Rectal smooth muscle tissue (tissue), 1 donor: ENCODE measurements at regions not wholly inside any gene's neighbourhood (a gene's known extent, or its start where the extent isn't known, plus 50 kb on each side); places are given as distances from the start of the nearest gene placed in this dataset.
"Not testable (repeated sequence)": the region's sequence is repeated elsewhere in the genome, so short reads cannot be mapped to it uniquely, and the experiment has no call there.

Experiments used
- H3K27ac ChIP-seq: one replicate; pipeline ENCODE4 v1.7.0; 2013; ENCODE audit warnings: low read depth, low read length, inconsistent platforms
- H3K27me3 ChIP-seq: one replicate; pipeline ENCODE4 v1.7.0; 2013; ENCODE audit warnings: low read length; ENCODE audit not compliant: control insufficient read depth, insufficient read depth
- H3K36me3 ChIP-seq: one replicate; pipeline ENCODE4 v1.7.0; 2013; ENCODE audit warnings: low read length; ENCODE audit not compliant: control insufficient read depth, insufficient read depth
- H3K4me1 ChIP-seq: one replicate; pipeline ENCODE4 v1.7.0; 2013; ENCODE audit warnings: low read length; ENCODE audit not compliant: control insufficient read depth, insufficient read depth
- H3K4me3 ChIP-seq: one replicate; pipeline ENCODE4 v1.7.0; 2013; ENCODE audit warnings: low read length
- H3K9ac ChIP-seq: one replicate; pipeline ENCODE4 v1.7.0; 2013; ENCODE audit warnings: low read length

GRCh38 chr4:128452415-128452814 lies 164.8 kb upstream of the PGRMC2 start:
- Histone ChIP-seq H3K36me3 (no peaks in the 10 kb centered on the region), H3K4me3 (no peak overlapping the region)

GRCh38 chr4:128451270-128451905 lies 163.8 kb upstream of the PGRMC2 start:
- Histone ChIP-seq H3K9ac (no peak overlapping the region), H3K27ac (no peak overlapping the region), H3K27me3 (no peaks in the 10 kb centered on the region), H3K36me3 (no peaks in the 10 kb centered on the region), H3K4me1 (peaks cover 7% of the 10 kb centered on the region), H3K4me3 (no peak overlapping the region)

More at GRCh38 chr4:128452415-128452814, 164.8 kb upstream of the PGRMC2 start:
- H3K4me1 ChIP-seq = peaks cover 7% of the 10 kb centered on the region
- H3K27me3 ChIP-seq = no peaks in the 10 kb centered on the region
- H3K27ac ChIP-seq = no peak overlapping the region
- H3K9ac ChIP-seq = no peak overlapping the region

DNA sequence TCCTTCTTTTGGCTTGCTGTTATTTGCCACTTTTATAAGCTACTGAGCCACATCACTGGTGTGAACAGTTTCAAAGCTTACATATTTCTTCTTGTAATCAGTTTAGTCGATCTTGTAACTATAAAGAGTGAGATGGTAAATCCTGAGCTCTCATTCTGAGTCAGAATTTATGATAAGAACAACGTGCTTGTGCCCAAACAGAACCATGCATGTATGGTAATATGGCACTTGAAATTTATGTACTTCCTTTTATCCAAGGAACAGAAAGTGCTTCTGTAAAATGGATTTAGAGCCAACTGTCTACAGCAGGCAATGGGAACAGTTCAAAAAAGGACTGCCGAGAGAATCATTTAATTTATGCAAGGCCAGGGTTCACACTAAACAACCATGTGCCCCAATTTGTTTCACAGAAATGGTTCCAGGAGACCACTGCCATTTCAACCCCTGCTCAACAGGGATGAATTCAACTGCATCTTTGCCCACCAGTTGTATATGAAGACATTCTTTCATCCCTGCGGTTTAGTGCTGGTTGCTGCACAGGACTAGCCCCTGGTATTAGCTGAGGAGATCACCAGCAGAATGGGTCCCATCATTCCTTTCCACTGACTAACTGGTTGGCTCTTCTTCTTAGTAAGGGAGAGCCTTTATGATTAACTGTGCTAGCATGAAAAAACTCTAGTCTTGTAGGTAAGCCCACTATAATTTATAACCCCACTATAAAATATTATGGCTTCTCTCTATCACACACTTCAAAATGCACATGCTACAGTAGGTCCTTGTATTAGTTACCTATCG lies 162.9 kb upstream of the PGRMC2 start:
- H3K4me3 ChIP-seq = no peak overlapping the region
- peak overlapping the region; percentile 46 for H3K27ac ChIP-seq

GRCh38 chr4:128449251-128449650 lies 161.6 kb upstream of the PGRMC2 start:
- Histone ChIP-seq H3K9ac (no peak overlapping the region), H3K27ac (no peak overlapping the region), H3K4me1 (peaks cover 6% of the 10 kb centered on the region), H3K4me3 (no peak overlapping the region), H3K36me3 (no peaks in the 10 kb centered on the region), H3K27me3 (no peaks in the 10 kb centered on the region)

More for the DNA sequence above, 162.9 kb upstream of the PGRMC2 start:
- H3K36me3 ChIP-seq = no peaks in the 10 kb centered on the region
- no peaks in the 10 kb centered on the region for H3K27me3 ChIP-seq
- H3K4me1 ChIP-seq = peaks cover 7% of the 10 kb centered on the region
- H3K9ac ChIP-seq = no peak overlapping the region

DNA sequence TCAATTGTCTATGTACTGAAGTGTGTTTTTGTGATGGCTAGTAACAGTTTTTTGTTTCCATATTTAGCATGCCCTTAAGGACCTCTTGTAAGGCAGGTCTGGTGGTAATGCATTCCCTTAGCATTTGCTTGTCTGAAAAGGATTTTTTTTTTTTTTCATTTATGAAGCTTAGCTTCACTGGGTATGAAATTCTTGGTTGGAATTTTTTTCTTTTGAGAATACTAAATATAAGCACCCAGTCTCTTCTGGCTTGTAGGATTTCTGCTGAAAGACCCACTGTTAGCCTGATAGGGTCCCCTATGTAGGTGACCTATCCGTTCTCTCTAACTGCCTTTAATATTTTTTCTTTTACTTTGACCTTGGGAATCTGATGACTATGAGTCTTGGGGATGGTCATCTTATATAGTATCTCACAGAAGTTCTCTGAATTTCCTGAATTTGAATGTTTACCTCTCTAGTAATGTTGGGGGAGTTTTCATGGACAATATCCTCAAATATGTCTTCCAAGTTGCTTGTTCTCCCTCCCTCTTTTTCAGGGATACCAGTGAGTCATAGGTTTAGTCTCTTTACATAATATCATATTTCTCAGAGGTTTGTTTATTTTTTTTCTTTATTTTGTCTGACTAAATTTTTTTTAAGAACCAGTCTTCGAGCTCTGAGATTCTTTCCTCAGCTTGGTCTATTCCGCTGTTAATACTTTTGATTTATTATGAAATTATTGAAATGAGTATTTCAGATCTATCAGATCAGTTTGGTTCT lies 157.1 kb upstream of the PGRMC2 start:
- H3K27ac ChIP-seq = no peak overlapping the region
- no peak overlapping the region for H3K4me3 ChIP-seq
- H3K36me3 ChIP-seq = no peaks in the 10 kb centered on the region

GRCh38 chr4:128440923-128441322 lies 153.3 kb upstream of the PGRMC2 start:
- no peak overlapping the region for H3K4me3 ChIP-seq
- H3K36me3 ChIP-seq = no peaks in the 10 kb centered on the region
- no peaks in the 10 kb centered on the region for H3K4me1 ChIP-seq
- H3K27me3 ChIP-seq = no peaks in the 10 kb centered on the region
- no peak overlapping the region for H3K27ac ChIP-seq
- H3K9ac ChIP-seq = no peak overlapping the region

More for the DNA sequence above, 157.1 kb upstream of the PGRMC2 start:
- no peaks in the 10 kb centered on the region for H3K4me1 ChIP-seq
- no peaks in the 10 kb centered on the region for H3K27me3 ChIP-seq
- H3K9ac ChIP-seq = no peak overlapping the region

- H3K9ac ChIP-seq, H3K36me3 ChIP-seq, H3K27me3 ChIP-seq: not testable (repeated sequence)
These were observed 149.4 kb upstream of the PGRMC2 start for GRCh38 chr4:128437023-128437422.

DNA sequence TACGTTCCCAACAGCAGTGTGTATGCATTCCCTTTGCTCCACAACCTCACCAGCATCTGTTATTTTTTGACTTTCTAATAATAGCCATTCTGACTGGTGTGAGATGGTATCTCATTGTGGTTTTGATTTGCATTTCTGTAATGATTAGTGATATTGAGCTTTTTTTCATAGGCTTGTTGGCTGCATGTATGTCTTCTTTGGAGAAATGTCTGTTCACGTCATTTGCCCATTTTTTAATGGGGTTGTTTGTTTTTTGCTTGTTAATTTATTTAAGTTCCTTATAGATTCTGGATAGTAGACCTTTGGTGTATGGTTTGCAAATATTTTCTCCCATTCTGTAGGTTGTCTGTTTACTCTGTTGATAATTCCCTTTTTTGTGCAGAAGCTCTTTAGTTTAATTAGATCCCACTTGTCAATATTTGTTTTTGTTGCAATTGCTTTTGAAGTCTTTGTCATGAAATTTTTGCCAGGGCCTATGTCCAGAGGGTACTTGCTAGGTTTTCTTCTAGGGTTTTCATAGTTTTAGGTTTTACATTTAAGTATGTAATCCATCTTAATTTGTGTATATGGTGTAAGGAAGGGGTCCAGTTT lies 141.5 kb upstream of the PGRMC2 start:
- H3K4me1 ChIP-seq, H3K36me3 ChIP-seq, H3K9ac ChIP-seq, H3K27ac ChIP-seq, H3K27me3 ChIP-seq, H3K4me3 ChIP-seq: not testable (repeated sequence)

More at GRCh38 chr4:128437023-128437422, 149.4 kb upstream of the PGRMC2 start:
- H3K4me3 ChIP-seq, H3K27ac ChIP-seq, H3K4me1 ChIP-seq: not testable (repeated sequence)

- H3K4me1 ChIP-seq = no peaks in the 10 kb centered on the region
- H3K9ac ChIP-seq = no peak overlapping the region
- H3K27ac ChIP-seq = no peak overlapping the region
- H3K36me3 ChIP-seq = no peaks in the 10 kb centered on the region
- H3K4me3 ChIP-seq = no peak overlapping the region
- H3K27me3 ChIP-seq = no peaks in the 10 kb centered on the region
These were observed 140.8 kb upstream of the PGRMC2 start for GRCh38 chr4:128428397-128428796.

DNA sequence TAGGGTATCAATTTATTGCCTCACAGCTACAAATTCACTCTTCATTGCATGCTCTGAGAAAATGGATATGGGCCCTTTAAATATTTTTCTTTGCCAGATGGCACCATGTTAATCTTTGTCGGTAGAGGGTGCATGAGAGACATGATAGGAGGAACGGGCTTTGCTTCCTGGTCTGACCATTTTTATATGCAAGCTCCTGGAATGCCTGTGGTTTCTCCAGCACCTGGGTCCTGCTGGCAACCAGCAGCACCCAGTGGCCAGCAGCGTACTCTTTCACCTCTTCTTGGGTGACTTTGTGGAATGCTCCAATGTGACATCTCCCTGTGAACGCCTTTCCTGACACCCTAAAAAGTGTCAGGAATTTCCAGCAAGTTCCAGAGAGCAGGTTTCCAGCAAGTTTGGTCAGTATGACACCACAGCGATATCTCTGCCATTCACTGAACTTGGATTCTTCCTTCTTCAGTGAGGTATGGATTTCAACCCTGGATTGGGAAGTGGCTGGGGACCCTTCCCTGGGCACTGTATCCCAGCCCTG lies 140.3 kb upstream of the PGRMC2 start:
- Histone ChIP-seq H3K36me3 (no peaks in the 10 kb centered on the region), H3K4me1 (no peaks in the 10 kb centered on the region), H3K27ac (no peak overlapping the region), H3K4me3 (no peak overlapping the region), H3K27me3 (no peaks in the 10 kb centered on the region), H3K9ac (no peak overlapping the region)

DNA sequence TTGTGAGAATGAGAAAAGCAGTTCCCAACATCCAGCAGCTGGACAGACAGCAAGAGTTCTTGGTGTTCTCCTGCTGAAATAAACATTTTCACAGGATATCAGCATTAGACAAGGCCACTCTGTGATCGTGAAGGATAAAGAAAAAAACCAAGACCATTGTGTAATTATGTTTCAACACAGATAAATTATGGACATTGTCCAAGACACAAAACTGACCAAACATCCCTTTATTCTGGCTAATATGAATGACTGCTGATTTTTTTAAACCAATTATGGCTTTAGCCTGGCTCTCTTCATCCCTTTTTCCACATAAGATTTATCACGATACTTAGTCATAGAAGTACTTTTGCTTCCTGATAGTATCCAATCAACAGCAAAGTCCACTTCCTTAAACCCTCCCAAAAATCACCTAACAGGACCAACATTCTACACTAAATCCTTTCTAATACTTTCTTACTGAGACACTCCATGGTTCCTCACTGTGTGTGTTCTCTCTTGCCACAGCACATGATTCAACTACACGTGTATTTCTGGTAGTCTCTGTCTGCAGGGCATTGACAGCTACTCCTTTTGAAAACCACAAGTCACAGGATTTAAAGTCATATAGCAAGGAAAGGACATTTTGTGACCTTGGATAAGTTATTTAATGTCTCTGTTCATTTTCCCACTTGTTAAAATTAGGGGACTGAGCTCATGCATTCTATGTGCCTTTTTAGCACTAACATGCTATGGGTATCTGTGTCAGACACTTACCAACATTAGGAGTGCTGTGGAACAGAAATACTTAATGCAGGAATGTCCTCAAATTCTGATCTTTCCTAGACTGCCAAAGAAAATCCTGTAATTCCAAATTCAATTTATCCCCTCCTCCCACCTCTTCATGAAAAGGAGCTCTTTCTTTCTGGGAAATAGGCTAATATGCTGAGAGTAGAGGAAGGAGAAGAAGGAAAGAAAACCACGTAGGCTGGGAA lies 137.2 kb upstream of the PGRMC2 start:
- Histone ChIP-seq H3K4me3 (no peak overlapping the region), H3K36me3 (no peaks in the 10 kb centered on the region), H3K27ac (no peak overlapping the region), H3K27me3 (no peaks in the 10 kb centered on the region), H3K4me1 (no peaks in the 10 kb centered on the region), H3K9ac (no peak overlapping the region)
